Mesothelial cell of epicardium (in vitro differentiated cells): ENCODE measurements at regions not wholly inside any gene's neighbourhood (a gene's known extent, or its start where the extent isn't known, plus 50 kb on each side); places are given as distances from the start of the nearest gene placed in this dataset.

Source experiments
- DNase-seq, 2 experiments: peaks; one replicate each; pipeline ENCODE4 v3.0.0; 2021; ENCODE audit warnings: low spot score in 2 of 2; ENCODE audit not compliant: unreplicated experiment in 2 of 2
- H3K27ac Mint-ChIP-seq: 2 replicates; pipeline ENCODE4 v1.8.0; 2021; ENCODE audit warnings: mixed read lengths
- H3K27me3 Mint-ChIP-seq: 2 replicates; pipeline ENCODE4 v1.8.0; 2021; ENCODE audit warnings: low read depth, mixed read lengths
- H3K36me3 Mint-ChIP-seq: 2 replicates; pipeline ENCODE4 v1.8.0; 2021; ENCODE audit warnings: mixed read lengths
- H3K4me1 Mint-ChIP-seq: 2 replicates; pipeline ENCODE4 v1.8.0; 2021; ENCODE audit warnings: mixed read lengths
- H3K4me3 Mint-ChIP-seq: 2 replicates; pipeline ENCODE4 v1.8.0; 2021; ENCODE audit warnings: mild to moderate bottlenecking, moderate library complexity, mixed read lengths
- H3K9me3 Mint-ChIP-seq: 2 replicates; pipeline ENCODE4 v1.8.0; 2021; ENCODE audit warnings: mixed read lengths
- CTCF ChIP-seq: fragments of 200-600 bp; sonication (generic); IDR thresholded peaks from one replicate; pipeline ENCODE4 v1.5.0; 2021; ENCODE audit warnings: antibody characterized with exemption; ENCODE audit not compliant: unreplicated experiment

GRCh38 chr3:176578316-176578715, 619.0 kb downstream of the TBL1XR1 start:
- H3K9me3 Mint-ChIP-seq, result peaks cover 15% of the 10 kb centered on the region
- no peaks in the 10 kb centered on the region for H3K27me3 Mint-ChIP-seq
- peaks cover 5% of the 10 kb centered on the region for H3K4me1 Mint-ChIP-seq
- no peak for DNase-seq
- H3K36me3 Mint-ChIP-seq, result no peaks in the 10 kb centered on the region
- no peak overlapping the region for H3K4me3 Mint-ChIP-seq
- no peak overlapping the region for H3K27ac Mint-ChIP-seq
- TF ChIP-seq CTCF, result no peak

DNA sequence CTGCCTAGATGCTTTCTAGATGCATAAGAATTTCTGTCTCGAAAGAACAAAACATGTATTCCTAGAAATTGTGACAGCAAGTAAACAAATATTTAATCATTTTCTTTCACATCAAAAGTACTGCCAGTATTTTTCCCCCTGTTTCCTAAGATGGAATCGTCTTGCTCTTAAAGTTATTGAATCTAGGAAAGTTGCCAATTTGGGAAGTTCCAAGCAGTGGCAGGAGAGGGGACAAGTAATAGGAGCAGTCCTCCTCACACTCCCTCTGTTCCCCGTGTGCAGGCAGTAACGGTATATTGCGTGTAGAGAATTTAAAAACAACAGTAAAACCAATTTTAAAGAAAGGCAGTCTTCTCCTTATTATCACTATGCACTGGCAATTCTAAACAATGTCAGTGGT, 619.8 kb downstream of the TBL1XR1 start:
- no peak for TF ChIP-seq CTCF
- Mint-ChIP-seq H3K4me1 (peaks cover 11% of the 10 kb centered on the region), H3K27ac (no peak overlapping the region), H3K9me3 (peaks cover 12% of the 10 kb centered on the region), H3K4me3 (no peak overlapping the region), H3K27me3 (no peaks in the 10 kb centered on the region), H3K36me3 (no peaks in the 10 kb centered on the region)
- no peak for DNase-seq

DNA sequence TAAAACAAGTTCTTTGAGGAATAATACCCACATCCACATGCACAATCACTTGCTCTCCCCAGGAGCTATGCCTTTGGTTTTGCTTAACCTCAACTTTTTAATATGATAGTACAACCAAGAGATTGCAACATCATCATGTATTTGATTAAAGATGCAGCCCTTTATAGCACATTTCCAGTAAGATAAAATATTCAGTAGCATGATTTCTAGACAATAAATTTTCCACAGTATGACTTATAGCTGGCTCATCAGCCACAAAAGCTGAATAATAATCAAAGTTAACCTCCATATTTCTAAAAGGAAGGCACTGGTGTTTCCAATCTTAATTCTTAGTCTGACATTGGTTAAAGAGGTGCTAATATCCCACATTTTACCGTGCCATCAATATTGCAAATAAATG, 622.5 kb downstream of the TBL1XR1 start:
- H3K4me3 Mint-ChIP-seq, result no peak overlapping the region
- no peaks in the 10 kb centered on the region for H3K36me3 Mint-ChIP-seq
- TF ChIP-seq CTCF, result no peak
- H3K27ac Mint-ChIP-seq, result no peak overlapping the region
- no peak for DNase-seq
- H3K9me3 Mint-ChIP-seq, result peaks cover 4% of the 10 kb centered on the region
- H3K4me1 Mint-ChIP-seq, result peaks cover 12% of the 10 kb centered on the region
- H3K27me3 Mint-ChIP-seq, result no peaks in the 10 kb centered on the region

DNA sequence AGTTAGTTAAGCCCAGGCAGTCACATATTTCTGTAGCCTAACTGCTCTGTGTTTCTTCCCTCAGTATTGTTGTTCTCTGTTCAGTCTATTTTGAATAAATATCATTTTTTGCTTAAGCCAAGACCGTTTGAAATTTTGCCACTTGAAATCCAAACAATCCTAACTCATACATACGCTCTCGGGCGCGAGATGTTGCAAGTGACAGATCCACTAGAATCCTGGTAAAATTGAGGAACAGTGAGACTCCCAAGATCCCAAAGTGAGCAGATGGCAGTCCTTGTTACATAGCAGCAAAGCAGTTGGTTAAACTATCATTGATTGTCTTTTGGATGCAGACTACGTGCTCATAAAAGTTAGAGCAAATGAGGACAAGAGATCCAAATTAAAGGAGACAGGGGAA, 625.4 kb downstream of the TBL1XR1 start:
- Mint-ChIP-seq H3K36me3 (no peaks in the 10 kb centered on the region), H3K4me1 (peaks cover 14% of the 10 kb centered on the region), H3K27ac (no peak overlapping the region), H3K4me3 (no peak overlapping the region), H3K27me3 (no peaks in the 10 kb centered on the region), H3K9me3 (peaks cover 4% of the 10 kb centered on the region)
- TF ChIP-seq CTCF, result no peak
- no peak for DNase-seq

DNA sequence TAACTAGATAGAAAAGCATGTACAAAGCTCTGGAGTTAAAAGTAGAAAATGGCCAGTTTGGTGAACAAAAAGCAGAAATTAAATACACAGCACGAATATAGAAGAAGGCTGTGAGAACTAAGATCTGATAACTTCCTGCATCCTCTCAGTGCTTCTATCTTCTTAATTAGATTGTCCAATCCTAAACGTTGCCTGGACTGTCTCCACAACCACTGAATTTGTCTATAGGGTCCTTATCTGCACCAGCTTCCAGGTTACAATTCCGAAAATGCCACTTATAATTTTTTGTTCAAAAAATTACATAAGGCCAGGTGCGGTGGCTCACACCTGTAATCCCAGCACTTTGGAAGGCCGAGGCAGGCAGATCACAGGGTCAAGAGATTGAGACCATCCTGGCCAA, 626.3 kb downstream of the TBL1XR1 start:
- Mint-ChIP-seq H3K27ac (no peak overlapping the region), H3K4me1 (peaks cover 14% of the 10 kb centered on the region), H3K4me3 (no peak overlapping the region), H3K27me3 (no peaks in the 10 kb centered on the region), H3K36me3 (no peaks in the 10 kb centered on the region), H3K9me3 (peaks cover 4% of the 10 kb centered on the region)
- no peak for DNase-seq
- TF ChIP-seq CTCF, result no peak

DNA sequence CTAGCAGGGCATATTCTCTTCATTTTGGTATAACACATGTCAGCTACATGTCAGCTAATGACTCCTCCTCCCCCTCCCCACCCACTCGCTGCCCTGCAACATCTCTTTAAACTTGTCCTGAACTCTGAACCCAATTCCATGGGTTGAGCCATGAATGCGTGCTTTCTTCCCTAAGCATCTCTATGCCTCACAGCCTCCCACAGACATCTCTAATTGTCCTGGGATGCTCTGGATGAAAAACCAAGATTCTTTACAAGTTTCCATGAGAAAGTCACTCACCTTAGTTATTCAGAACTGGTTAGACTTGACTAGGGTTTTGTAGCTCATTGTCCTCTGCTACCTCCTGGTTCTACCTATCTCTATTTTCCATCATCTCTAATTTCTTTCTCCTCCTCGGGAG, 629.1 kb downstream of the TBL1XR1 start:
- Mint-ChIP-seq H3K27me3 (no peaks in the 10 kb centered on the region), H3K4me3 (no peak overlapping the region), H3K27ac (no peak overlapping the region), H3K4me1 (peaks cover 8% of the 10 kb centered on the region), H3K36me3 (peaks cover 2% of the 10 kb centered on the region), H3K9me3 (peaks cover 12% of the 10 kb centered on the region)
- TF ChIP-seq CTCF, result no peak
- no peak for DNase-seq
